ENCODE measurements at regions not wholly inside any gene's neighbourhood (a gene's known extent, or its start where the extent isn't known, plus 50 kb on each side); places are given as distances from the start of the nearest gene placed in this dataset.

DNA sequence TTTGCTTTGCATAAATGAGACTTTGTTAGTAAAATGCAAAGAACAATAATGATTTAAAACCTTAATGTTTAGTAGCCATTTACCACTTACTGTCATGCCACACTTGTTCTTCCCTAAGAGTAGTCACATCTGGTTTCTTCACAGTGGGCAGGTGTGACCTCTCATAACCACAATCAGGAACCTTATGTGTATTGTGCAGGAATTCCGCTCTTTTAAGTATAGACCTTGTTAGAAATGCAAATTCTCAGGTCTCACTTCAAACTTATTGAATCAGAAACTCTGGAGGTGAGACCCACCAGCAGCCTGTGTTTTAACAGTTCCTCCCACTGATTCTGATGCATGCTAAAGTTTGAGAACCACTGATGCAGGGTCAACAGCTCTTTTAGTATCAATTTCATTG is 518.8 kb upstream of the MEX3C start:
- Histone ChIP-seq H3K27me3 (ENCODE audit: insufficient read depth, poor library complexity, severe bottlenecking) (peaks cover 2% of the 10 kb centered on the region), H3K4me3 (replicated peaks; ENCODE audit: insufficient read depth, low read length) (no peak overlapping the region), H3K27ac (replicated peaks) (no peak overlapping the region)
- TF ChIP-seq GABPA (IDR thresholded peaks at IDR 0.05; ENCODE audit: low read depth), result no peak
- TF ChIP-seq SPI1 (IDR thresholded peaks at IDR 0.05; ENCODE audit: borderline replicate concordance, low read depth), result no peak
- no peak for TF ChIP-seq REST (IDR thresholded peaks at IDR 0.05; ENCODE audit: insufficient replicate concordance, low read depth)
- no peak for TF ChIP-seq POLR2AphosphoS5 (IDR thresholded peaks at IDR 0.05; ENCODE audit: low read depth)
- TF ChIP-seq, protein P1, sequence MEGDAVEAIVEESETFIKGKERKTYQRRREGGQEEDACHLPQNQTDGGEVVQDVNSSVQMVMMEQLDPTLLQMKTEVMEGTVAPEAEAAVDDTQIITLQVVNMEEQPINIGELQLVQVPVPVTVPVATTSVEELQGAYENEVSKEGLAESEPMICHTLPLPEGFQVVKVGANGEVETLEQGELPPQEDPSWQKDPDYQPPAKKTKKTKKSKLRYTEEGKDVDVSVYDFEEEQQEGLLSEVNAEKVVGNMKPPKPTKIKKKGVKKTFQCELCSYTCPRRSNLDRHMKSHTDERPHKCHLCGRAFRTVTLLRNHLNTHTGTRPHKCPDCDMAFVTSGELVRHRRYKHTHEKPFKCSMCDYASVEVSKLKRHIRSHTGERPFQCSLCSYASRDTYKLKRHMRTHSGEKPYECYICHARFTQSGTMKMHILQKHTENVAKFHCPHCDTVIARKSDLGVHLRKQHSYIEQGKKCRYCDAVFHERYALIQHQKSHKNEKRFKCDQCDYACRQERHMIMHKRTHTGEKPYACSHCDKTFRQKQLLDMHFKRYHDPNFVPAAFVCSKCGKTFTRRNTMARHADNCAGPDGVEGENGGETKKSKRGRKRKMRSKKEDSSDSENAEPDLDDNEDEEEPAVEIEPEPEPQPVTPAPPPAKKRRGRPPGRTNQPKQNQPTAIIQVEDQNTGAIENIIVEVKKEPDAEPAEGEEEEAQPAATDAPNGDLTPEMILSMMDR (IDR thresholded peaks at IDR 0.05; ENCODE audit: insufficient read depth, low read length), result no peak
- no peak for DNase-seq (ENCODE audit: low read depth in 1 of 2, low spot score in 1 of 2)

DNA sequence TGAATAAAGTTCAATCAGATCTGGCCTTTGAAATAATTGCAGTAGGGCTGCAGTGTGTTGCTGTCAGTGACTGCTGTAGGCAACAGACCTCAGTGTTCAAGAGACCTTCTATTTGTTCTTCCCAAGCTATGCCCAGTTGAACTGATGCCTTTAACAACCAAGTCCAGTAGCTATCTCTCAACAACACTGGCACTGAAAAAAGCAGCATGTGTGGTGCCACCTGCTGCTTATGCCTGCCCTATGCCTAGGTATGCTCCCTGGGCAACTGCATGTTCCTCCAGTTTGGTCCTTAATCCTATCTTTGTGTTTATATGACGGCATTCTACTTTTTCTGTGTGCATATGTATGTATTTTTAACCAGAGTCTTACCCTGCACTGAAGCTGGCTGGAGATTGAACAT is 523.9 kb upstream of the MEX3C start:
- Histone ChIP-seq H3K4me3 (replicated peaks; ENCODE audit: insufficient read depth, low read length) (no peak overlapping the region), H3K27ac (replicated peaks) (no peak overlapping the region), H3K27me3 (ENCODE audit: insufficient read depth, poor library complexity, severe bottlenecking) (peaks cover 2% of the 10 kb centered on the region)
- DNase-seq (ENCODE audit: low read depth in 1 of 2, low spot score in 1 of 2), result no peak
- no peak for TF ChIP-seq SPI1 (IDR thresholded peaks at IDR 0.05; ENCODE audit: borderline replicate concordance, low read depth)
- TF ChIP-seq POLR2AphosphoS5 (IDR thresholded peaks at IDR 0.05; ENCODE audit: low read depth), result no peak
- no peak for TF ChIP-seq GABPA (IDR thresholded peaks at IDR 0.05; ENCODE audit: low read depth)
- no peak for TF ChIP-seq REST (IDR thresholded peaks at IDR 0.05; ENCODE audit: insufficient replicate concordance, low read depth)
- TF ChIP-seq, protein P1 (IDR thresholded peaks at IDR 0.05; ENCODE audit: insufficient read depth, low read length), result no peak

DNA sequence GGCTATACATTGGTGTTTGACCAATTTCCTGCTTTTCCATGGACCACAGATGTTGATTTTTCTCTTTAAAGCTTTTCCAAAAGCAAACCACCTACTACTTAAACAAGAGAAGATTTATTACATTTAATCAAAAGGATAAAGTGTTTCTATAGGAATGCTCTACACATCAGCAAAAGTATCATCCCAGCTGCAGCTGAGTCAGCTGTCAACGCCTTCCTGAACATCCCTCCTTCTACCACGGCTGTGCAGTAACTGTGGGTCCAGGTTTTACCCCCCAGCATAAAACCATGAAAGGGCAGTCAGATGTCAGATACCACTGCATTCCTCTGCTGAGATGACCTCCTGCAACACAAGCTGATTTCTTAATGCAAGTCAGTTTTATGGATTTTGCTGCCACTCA is 524.5 kb upstream of the MEX3C start:
- no peak overlapping the region for H3K4me3 ChIP-seq (replicated peaks; ENCODE audit: insufficient read depth, low read length)
- DNase-seq (ENCODE audit: low read depth in 1 of 2, low spot score in 1 of 2), result no peak
- no peak overlapping the region for H3K27ac ChIP-seq (replicated peaks)
- TF ChIP-seq GABPA (IDR thresholded peaks at IDR 0.05; ENCODE audit: low read depth) (no peak), REST (IDR thresholded peaks at IDR 0.05; ENCODE audit: insufficient replicate concordance, low read depth) (no peak), POLR2AphosphoS5 (IDR thresholded peaks at IDR 0.05; ENCODE audit: low read depth) (no peak), SPI1 (IDR thresholded peaks at IDR 0.05; ENCODE audit: borderline replicate concordance, low read depth) (no peak)
- TF ChIP-seq, protein P1 (IDR thresholded peaks at IDR 0.05; ENCODE audit: insufficient read depth, low read length), result no peak
- peaks cover 2% of the 10 kb centered on the region for H3K27me3 ChIP-seq (ENCODE audit: insufficient read depth, poor library complexity, severe bottlenecking)

Measured in HL-60 (cell line).